GM12892 (cell line): ENCODE measurements at regions not wholly inside any gene's neighbourhood (a gene's known extent, or its start where the extent isn't known, plus 50 kb on each side); places are given as distances from the start of the nearest gene placed in this dataset.

Experiments
- DNase-seq: peaks from one replicate; pipeline ENCODE4 v3.0.0; 2011; ENCODE audit not compliant: insufficient read length
- FAIRE-seq: peaks from 2 replicates; lab custom pipeline; 2011; peaks lifted over from hg19 to GRCh38; lab: Jason Lieb, UNC
- POLR2A ChIP-seq: IDR thresholded peaks from 2 replicates; pipeline ENCODE4 v1.6.1; 2011; ENCODE audit warnings: low read depth, low read length, control low read depth
- POLR2AphosphoS5 ChIP-seq: IDR thresholded peaks from 2 replicates; pipeline ENCODE4 v1.6.1; 2011; ENCODE audit warnings: low read depth, low read length, control low read depth
- TAF1 ChIP-seq: IDR thresholded peaks from 2 replicates; pipeline ENCODE4 v1.6.1; 2011; ENCODE audit warnings: low read depth, mild to moderate bottlenecking, control low read depth, low read length, borderline replicate concordance

GRCh38 chr1:94729267-94729666, 90.9 kb upstream of the SLC44A3 start:
- FAIRE-seq (no peak), DNase-seq (no peak)
- no peak for TF ChIP-seq POLR2A
- no peak for TF ChIP-seq TAF1
- TF ChIP-seq POLR2AphosphoS5: no peak

- no peak for TF ChIP-seq POLR2A
- TF ChIP-seq TAF1: no peak
- no peak for TF ChIP-seq POLR2AphosphoS5
- FAIRE-seq: no peak
- no peak for DNase-seq
Measured at GRCh38 chr1:94727846-94728715, 92.1 kb upstream of the SLC44A3 start.

GRCh38 chr1:94726981-94727685, 93.0 kb upstream of the SLC44A3 start:
- FAIRE-seq: no peak

GRCh38 chr1:94725566-94725965, 94.6 kb upstream of the SLC44A3 start:
- FAIRE-seq (no peak), DNase-seq (no peak)
- TF ChIP-seq POLR2A (no peak), POLR2AphosphoS5 (no peak), TAF1 (no peak)

More at GRCh38 chr1:94726981-94727685, 93.0 kb upstream of the SLC44A3 start:
- no peak for DNase-seq
- TF ChIP-seq POLR2A (no peak), POLR2AphosphoS5 (no peak), TAF1 (no peak)

DNA sequence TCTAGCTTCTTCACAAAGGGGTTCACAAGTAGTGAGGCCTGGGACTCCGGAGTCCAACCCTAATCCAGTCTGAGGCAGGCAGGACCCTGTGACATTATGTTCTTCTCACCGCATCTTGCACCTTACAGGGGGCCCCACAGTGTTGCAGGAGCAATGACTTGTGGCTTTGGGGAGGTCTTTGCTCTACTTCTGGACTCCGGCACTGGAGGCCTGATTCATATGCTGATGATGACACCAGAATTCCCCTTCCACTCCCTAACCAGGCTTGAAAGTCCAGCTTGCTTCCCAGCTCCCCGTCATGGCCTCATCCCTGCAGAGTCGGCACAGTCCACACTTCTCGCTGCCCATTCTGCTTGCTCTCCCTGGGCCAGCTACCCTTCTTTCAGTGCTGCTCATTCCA, 96.3 kb upstream of the SLC44A3 start:
- no peak for FAIRE-seq

DNA sequence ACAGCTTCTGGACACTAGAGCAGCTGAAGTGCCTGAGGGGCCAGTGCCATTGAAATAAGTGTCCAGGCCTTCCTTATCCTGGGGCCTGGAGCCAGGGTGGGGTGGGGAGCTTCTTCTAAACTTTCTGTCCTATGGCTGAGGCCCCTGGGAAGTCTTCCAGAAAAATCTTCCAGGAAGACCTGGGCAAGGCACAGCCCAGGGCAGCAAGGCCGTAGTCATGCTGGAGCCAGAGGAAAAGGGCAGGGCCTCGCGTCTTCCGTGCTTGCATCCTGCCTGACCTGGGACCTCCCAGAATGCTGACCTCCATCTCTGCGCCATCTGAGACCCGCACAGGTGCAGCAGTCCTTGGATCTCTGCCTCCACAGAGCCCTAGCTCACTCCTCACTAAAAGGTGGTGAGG, 96.7 kb upstream of the SLC44A3 start:
- DNase-seq (no peak), FAIRE-seq (no peak)
- no peak for TF ChIP-seq TAF1
- no peak for TF ChIP-seq POLR2AphosphoS5
- no peak for TF ChIP-seq POLR2A

More for the DNA sequence above, 96.3 kb upstream of the SLC44A3 start:
- DNase-seq: no peak
- no peak for TF ChIP-seq POLR2A

- TF ChIP-seq POLR2A: no peak
- TF ChIP-seq POLR2AphosphoS5: no peak
- TF ChIP-seq TAF1: no peak
- no peak for FAIRE-seq
Measured at GRCh38 chr1:94722181-94722580, 98.0 kb upstream of the SLC44A3 start.

GRCh38 chr1:94721240-94721639, 98.9 kb upstream of the SLC44A3 start:
- no peak for TF ChIP-seq POLR2AphosphoS5
- no peak for TF ChIP-seq TAF1
- no peak for TF ChIP-seq POLR2A
- FAIRE-seq (peak; percentile 86), DNase-seq (peak; percentile 18)

More at GRCh38 chr1:94722181-94722580, 98.0 kb upstream of the SLC44A3 start:
- DNase-seq: no peak

GRCh38 chr1:94719926-94720793, 100.0 kb upstream of the SLC44A3 start:
- DNase-seq: peak; percentile 37
- FAIRE-seq: peak; percentile 90
- TF ChIP-seq TAF1: peak; percentile 34; the same call in 1 of the 2 replicates
- TF ChIP-seq POLR2A: peak; percentile 63; the same call in 1 of the 2 replicates
- TF ChIP-seq POLR2AphosphoS5: 0 out of 2 replicates have a peak, but pooled peaks have one; percentile 40

GRCh38 chr1:94716965-94717364, 103.2 kb upstream of the SLC44A3 start:
- TF ChIP-seq POLR2A: no peak
- TF ChIP-seq POLR2AphosphoS5: no peak
- no peak for TF ChIP-seq TAF1
- no peak for FAIRE-seq
- no peak for DNase-seq

GRCh38 chr1:94715321-94715720, 104.8 kb upstream of the SLC44A3 start:
- TF ChIP-seq POLR2A (no peak), POLR2AphosphoS5 (no peak), TAF1 (no peak)
- DNase-seq: no peak
- FAIRE-seq: no peak
